ENCODE measurements at regions not wholly inside any gene's neighbourhood (a gene's known extent, or its start where the extent isn't known, plus 50 kb on each side); places are given as distances from the start of the nearest gene placed in this dataset.

DNA sequence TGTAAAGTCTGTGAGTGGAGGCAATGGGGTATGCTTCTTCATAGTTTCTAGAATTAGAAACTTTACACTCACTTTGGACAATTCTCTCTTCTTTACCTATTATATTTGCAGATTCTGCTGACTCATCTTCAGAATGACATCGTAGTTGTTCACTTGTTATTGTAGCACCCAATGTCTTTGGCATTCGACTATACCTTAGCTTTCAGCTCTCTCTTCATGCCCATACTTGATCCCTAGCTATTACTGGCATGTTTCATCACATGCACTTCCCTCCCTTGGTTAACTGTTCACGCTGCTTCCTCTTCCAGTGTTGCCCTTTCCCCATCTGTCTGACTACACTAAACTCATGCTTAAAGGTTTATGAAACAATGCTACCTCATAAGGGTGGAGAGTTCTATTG, 298.1 kb upstream of the TCF21 start:
- no peaks in the 10 kb centered on the region for H3K9me3 ChIP-seq
- no peaks in the 10 kb centered on the region for H3K27me3 ChIP-seq
- no peaks in the 10 kb centered on the region for H3K36me3 ChIP-seq
- WGBS, 2 donors, result 77 to 87% methylated on average over 3 of the region's 3 CpGs
- H3K27ac ChIP-seq, result no peak overlapping the region
- no peak overlapping the region for H3K4me3 ChIP-seq
- DNase-seq (ENCODE audit: low spot score in 2 of 2), result no peak
- no peak for TF ChIP-seq POLR2A (IDR thresholded peaks at IDR 0.05)
- TF ChIP-seq, protein P1, sequence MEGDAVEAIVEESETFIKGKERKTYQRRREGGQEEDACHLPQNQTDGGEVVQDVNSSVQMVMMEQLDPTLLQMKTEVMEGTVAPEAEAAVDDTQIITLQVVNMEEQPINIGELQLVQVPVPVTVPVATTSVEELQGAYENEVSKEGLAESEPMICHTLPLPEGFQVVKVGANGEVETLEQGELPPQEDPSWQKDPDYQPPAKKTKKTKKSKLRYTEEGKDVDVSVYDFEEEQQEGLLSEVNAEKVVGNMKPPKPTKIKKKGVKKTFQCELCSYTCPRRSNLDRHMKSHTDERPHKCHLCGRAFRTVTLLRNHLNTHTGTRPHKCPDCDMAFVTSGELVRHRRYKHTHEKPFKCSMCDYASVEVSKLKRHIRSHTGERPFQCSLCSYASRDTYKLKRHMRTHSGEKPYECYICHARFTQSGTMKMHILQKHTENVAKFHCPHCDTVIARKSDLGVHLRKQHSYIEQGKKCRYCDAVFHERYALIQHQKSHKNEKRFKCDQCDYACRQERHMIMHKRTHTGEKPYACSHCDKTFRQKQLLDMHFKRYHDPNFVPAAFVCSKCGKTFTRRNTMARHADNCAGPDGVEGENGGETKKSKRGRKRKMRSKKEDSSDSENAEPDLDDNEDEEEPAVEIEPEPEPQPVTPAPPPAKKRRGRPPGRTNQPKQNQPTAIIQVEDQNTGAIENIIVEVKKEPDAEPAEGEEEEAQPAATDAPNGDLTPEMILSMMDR (IDR thresholded peaks at IDR 0.05), result no peak
- no peaks in the 10 kb centered on the region for H3K4me1 ChIP-seq

DNA sequence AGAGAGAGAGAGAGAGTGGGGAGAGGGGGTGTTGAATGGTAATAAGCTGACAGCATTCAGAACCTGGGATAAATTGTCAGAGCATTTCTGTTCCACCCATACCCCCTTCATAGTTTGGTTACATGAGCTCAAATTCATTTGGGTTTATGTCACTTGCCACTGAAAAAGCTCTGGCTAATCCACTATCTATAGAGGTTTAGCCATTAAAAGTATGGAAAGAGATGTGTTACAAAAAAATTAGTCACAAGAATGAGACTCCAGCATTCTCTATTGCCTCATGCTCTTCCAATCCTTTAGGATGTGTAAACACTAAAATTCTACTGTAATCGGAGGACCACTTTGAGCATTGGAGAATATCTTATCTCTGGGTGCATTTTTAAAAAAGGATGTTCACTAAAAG, 297.6 kb upstream of the TCF21 start:
- TF ChIP-seq POLR2A (IDR thresholded peaks at IDR 0.05), result no peak
- TF ChIP-seq EP300 (IDR thresholded peaks at IDR 0.05), result no peak
- TF ChIP-seq, protein P1 (IDR thresholded peaks at IDR 0.05), result no peak
- no peaks in the 10 kb centered on the region for H3K9me3 ChIP-seq
- WGBS, 2 donors, result 77 to 90% methylated on average over 1 of the region's 1 CpG
- H3K27me3 ChIP-seq, result no peaks in the 10 kb centered on the region
- no peak overlapping the region for H3K4me3 ChIP-seq
- H3K4me1 ChIP-seq, result no peaks in the 10 kb centered on the region
- no peak overlapping the region for H3K27ac ChIP-seq
- no peak for DNase-seq (ENCODE audit: low spot score in 2 of 2)
- H3K36me3 ChIP-seq, result no peaks in the 10 kb centered on the region

DNA sequence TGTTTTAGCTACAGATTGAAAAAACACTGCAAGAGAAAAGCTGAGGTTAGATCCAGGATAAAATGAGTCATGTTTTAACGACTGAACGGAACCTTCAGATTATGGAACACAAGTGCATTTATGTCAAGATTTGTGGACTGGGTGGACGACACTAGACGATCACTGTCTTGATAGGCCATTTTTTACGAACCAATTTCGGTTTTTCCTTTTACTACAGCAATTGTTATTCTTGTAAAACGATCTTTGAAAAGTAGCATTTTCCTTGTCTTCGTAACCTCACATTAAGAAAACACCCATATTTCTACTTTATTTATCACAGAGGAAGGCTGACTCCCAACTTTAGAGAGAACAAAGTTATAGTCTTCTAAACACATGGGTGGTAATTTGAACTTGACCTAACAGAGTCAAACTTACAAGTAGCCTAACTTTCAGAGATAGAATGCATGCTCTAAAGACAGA, 294.2 kb upstream of the TCF21 start:
- no peaks in the 10 kb centered on the region for H3K9me3 ChIP-seq
- WGBS, 2 donors, result 43 to 55% methylated on average over 8 of the region's 8 CpGs
- no peak for TF ChIP-seq POLR2A (IDR thresholded peaks at IDR 0.05)
- TF ChIP-seq, protein P1 (IDR thresholded peaks at IDR 0.05), result no peak
- TF ChIP-seq EP300 (IDR thresholded peaks at IDR 0.05), result no peak
- DNase-seq (ENCODE audit: low spot score in 2 of 2), result no peak
- no peaks in the 10 kb centered on the region for H3K4me1 ChIP-seq
- no peaks in the 10 kb centered on the region for H3K36me3 ChIP-seq
- no peaks in the 10 kb centered on the region for H3K27me3 ChIP-seq
- no peak overlapping the region for H3K4me3 ChIP-seq
- H3K27ac ChIP-seq, result no peak overlapping the region

DNA sequence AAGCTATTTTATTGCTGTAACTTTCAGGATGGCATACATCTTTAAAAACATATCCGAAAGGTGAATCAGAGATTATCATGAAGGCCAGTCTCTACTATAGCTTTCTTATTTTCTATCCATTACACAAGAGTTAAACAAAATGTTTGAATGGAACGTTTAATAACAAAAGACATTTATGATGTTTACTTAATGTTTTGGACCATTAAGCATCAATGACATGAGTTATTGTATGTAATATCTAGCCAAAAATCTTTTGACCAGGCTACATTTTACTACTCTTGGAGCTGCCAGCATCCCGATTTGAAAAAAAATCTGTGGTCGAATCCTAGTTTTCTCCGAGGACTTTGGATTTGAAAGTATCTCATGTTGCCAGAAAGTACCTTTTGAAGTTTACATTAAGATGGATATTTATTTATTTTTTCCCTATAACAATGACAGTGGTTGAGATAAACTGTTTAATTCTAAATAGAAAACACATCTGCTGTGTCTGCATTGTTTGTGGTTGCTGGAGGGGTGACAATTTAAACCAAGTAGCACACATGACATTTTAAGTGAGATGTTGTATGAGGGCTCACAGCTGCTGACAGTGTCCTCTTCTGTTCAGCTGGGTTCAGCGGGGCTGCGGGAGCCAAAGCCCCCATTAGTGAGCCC, 293.7 kb upstream of the TCF21 start:
- H3K27me3 ChIP-seq, result no peaks in the 10 kb centered on the region
- H3K36me3 ChIP-seq, result no peaks in the 10 kb centered on the region
- TF ChIP-seq POLR2A (IDR thresholded peaks at IDR 0.05) (no peak), EP300 (IDR thresholded peaks at IDR 0.05) (no peak)
- TF ChIP-seq, protein P1 (IDR thresholded peaks at IDR 0.05), result no peak
- no peaks in the 10 kb centered on the region for H3K4me1 ChIP-seq
- H3K9me3 ChIP-seq, result no peaks in the 10 kb centered on the region
- H3K27ac ChIP-seq, result no peak overlapping the region
- WGBS, 2 donors, result 60 to 61% methylated on average over 7 of the region's 7 CpGs
- no peak overlapping the region for H3K4me3 ChIP-seq
- no peak for DNase-seq (ENCODE audit: low spot score in 2 of 2)

DNA sequence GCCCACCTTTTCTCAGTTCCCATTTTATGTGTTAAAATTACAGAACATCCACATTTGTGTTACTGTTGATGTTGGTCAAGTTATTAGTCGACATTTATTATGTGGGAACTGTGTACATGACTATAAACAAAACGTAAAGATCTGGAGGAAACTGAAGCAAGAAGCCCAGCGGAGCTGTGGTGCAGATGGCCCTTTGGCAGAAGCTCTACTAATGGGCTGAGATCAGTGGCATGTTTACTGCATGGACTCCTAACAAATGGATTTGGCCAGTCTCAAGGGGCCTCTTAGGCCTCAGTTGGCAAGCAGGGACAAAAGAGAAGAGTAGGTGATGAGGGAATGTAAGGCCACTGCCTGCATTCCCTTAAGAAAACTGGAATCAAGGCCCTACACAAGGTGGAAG, 282.1 kb upstream of the TCF21 start:
- TF ChIP-seq POLR2A (IDR thresholded peaks at IDR 0.05), result no peak
- Histone ChIP-seq H3K4me3 (no peak overlapping the region), H3K27ac (no peak overlapping the region), H3K9me3 (no peaks in the 10 kb centered on the region), H3K4me1 (no peaks in the 10 kb centered on the region), H3K27me3 (no peaks in the 10 kb centered on the region), H3K36me3 (no peaks in the 10 kb centered on the region)
- 86 to 87% methylated on average over 3 of the region's 3 CpGs for WGBS, 2 donors
- DNase-seq (ENCODE audit: low spot score in 2 of 2), result no peak

DNA sequence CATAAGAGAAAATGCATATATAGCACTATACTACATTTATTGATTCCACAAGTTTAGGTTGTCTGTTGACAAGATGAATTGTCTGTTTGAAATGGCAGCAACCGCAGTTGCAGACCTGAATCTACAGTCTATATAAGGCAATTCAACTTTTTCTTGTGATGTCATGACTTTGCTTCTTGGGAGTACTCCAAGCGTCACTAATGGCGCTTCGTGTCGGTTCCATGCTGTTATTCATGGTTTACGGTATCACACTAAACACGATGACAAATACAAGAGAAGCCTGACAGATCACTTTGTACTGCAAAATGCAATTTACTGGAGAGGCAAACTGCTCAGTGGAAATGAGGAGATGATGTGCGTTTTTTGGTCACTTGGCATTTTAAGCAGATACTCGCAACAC, 280.3 kb upstream of the TCF21 start:
- Histone ChIP-seq H3K4me1 (no peaks in the 10 kb centered on the region), H3K27ac (no peak overlapping the region), H3K36me3 (no peaks in the 10 kb centered on the region), H3K27me3 (no peaks in the 10 kb centered on the region), H3K9me3 (no peaks in the 10 kb centered on the region), H3K4me3 (no peak overlapping the region)
- WGBS, 2 donors, result 91 to 92% methylated on average over 9 of the region's 9 CpGs
- no peak for DNase-seq (ENCODE audit: low spot score in 2 of 2)
- TF ChIP-seq EP300 (IDR thresholded peaks at IDR 0.05) (no peak), POLR2A (IDR thresholded peaks at IDR 0.05) (no peak)
- TF ChIP-seq, protein P1 (IDR thresholded peaks at IDR 0.05), result no peak

Measured in tibial nerve (tissue), 4 donors.